ENCODE measurements at regions not wholly inside any gene's neighbourhood (a gene's known extent, or its start where the extent isn't known, plus 50 kb on each side); places are given as distances from the start of the nearest gene placed in this dataset.

- Histone ChIP-seq H3K4me1 (ENCODE audit: control insufficient read depth, insufficient read depth, low read length) (peaks cover 33% of the 10 kb centered on the region), H3K36me3 (ENCODE audit: control insufficient read depth in 2 of 2, insufficient read depth in 2 of 2, low read length in 2 of 2) (no peaks in the 10 kb centered on the region), H3K27me3 (ENCODE audit: control insufficient read depth in 1 of 2, insufficient read depth in 2 of 2, low read length in 2 of 2) (no peaks in the 10 kb centered on the region), H3K27ac (ENCODE audit: low read length) (no peak overlapping the region), H3K9ac (ENCODE audit: low read length in 2 of 2) (no peak overlapping the region), H3K4me3 (ENCODE audit: low read length in 2 of 2) (no peak overlapping the region), H3K9me3 (ENCODE audit: control insufficient read depth in 2 of 2, low read length in 2 of 2) (no peaks in the 10 kb centered on the region)
These were observed 434.2 kb upstream of the TPM1 start for GRCh38 chr15:62608369-62608768.

GRCh38 chr15:62610265-62610869, 432.2 kb upstream of the TPM1 start:
- no peaks in the 10 kb centered on the region for H3K9me3 ChIP-seq (ENCODE audit: control insufficient read depth in 2 of 2, low read length in 2 of 2)
- H3K4me3 ChIP-seq (ENCODE audit: low read length in 2 of 2), result peak overlapping the region; percentile 57
- H3K27ac ChIP-seq (ENCODE audit: low read length), result peak overlapping the region; percentile 50

GRCh38 chr15:62611002-62611401, 431.5 kb upstream of the TPM1 start:
- peak overlapping the region; percentile 50 for H3K27ac ChIP-seq (ENCODE audit: low read length)
- H3K27me3 ChIP-seq (ENCODE audit: control insufficient read depth in 1 of 2, insufficient read depth in 2 of 2, low read length in 2 of 2), result no peaks in the 10 kb centered on the region
- H3K36me3 ChIP-seq (ENCODE audit: control insufficient read depth in 2 of 2, insufficient read depth in 2 of 2, low read length in 2 of 2), result no peaks in the 10 kb centered on the region
- no peak overlapping the region for H3K9ac ChIP-seq (ENCODE audit: low read length in 2 of 2)
- H3K4me3 ChIP-seq (ENCODE audit: low read length in 2 of 2), result peak overlapping the region; percentile 57
- H3K9me3 ChIP-seq (ENCODE audit: control insufficient read depth in 2 of 2, low read length in 2 of 2), result no peaks in the 10 kb centered on the region
- peaks cover 27% of the 10 kb centered on the region for H3K4me1 ChIP-seq (ENCODE audit: control insufficient read depth, insufficient read depth, low read length)

More at GRCh38 chr15:62610265-62610869, 432.2 kb upstream of the TPM1 start:
- H3K9ac ChIP-seq (ENCODE audit: low read length in 2 of 2), result no peak overlapping the region
- H3K36me3 ChIP-seq (ENCODE audit: control insufficient read depth in 2 of 2, insufficient read depth in 2 of 2, low read length in 2 of 2), result no peaks in the 10 kb centered on the region
- H3K27me3 ChIP-seq (ENCODE audit: control insufficient read depth in 1 of 2, insufficient read depth in 2 of 2, low read length in 2 of 2), result no peaks in the 10 kb centered on the region
- peaks cover 27% of the 10 kb centered on the region for H3K4me1 ChIP-seq (ENCODE audit: control insufficient read depth, insufficient read depth, low read length)

- Histone ChIP-seq H3K4me1 (ENCODE audit: control insufficient read depth, insufficient read depth, low read length) (peaks cover 24% of the 10 kb centered on the region), H3K4me3 (ENCODE audit: low read length in 2 of 2) (no peak overlapping the region), H3K36me3 (ENCODE audit: control insufficient read depth in 2 of 2, insufficient read depth in 2 of 2, low read length in 2 of 2) (no peaks in the 10 kb centered on the region), H3K9me3 (ENCODE audit: control insufficient read depth in 2 of 2, low read length in 2 of 2) (no peaks in the 10 kb centered on the region), H3K9ac (ENCODE audit: low read length in 2 of 2) (no peak overlapping the region), H3K27ac (ENCODE audit: low read length) (no peak overlapping the region), H3K27me3 (ENCODE audit: control insufficient read depth in 1 of 2, insufficient read depth in 2 of 2, low read length in 2 of 2) (no peaks in the 10 kb centered on the region)
These were observed 430.3 kb upstream of the TPM1 start for GRCh38 chr15:62612183-62612733.

GRCh38 chr15:62612771-62613170, 429.8 kb upstream of the TPM1 start:
- Histone ChIP-seq H3K4me3 (ENCODE audit: low read length in 2 of 2) (no peak overlapping the region), H3K36me3 (ENCODE audit: control insufficient read depth in 2 of 2, insufficient read depth in 2 of 2, low read length in 2 of 2) (no peaks in the 10 kb centered on the region), H3K27ac (ENCODE audit: low read length) (no peak overlapping the region), H3K9me3 (ENCODE audit: control insufficient read depth in 2 of 2, low read length in 2 of 2) (no peaks in the 10 kb centered on the region), H3K9ac (ENCODE audit: low read length in 2 of 2) (no peak overlapping the region), H3K27me3 (ENCODE audit: control insufficient read depth in 1 of 2, insufficient read depth in 2 of 2, low read length in 2 of 2) (no peaks in the 10 kb centered on the region), H3K4me1 (ENCODE audit: control insufficient read depth, insufficient read depth, low read length) (peaks cover 25% of the 10 kb centered on the region)

- Histone ChIP-seq H3K4me1 (ENCODE audit: control insufficient read depth, insufficient read depth, low read length) (peaks cover 10% of the 10 kb centered on the region), H3K4me3 (ENCODE audit: low read length in 2 of 2) (no peak overlapping the region), H3K9ac (ENCODE audit: low read length in 2 of 2) (no peak overlapping the region), H3K27me3 (ENCODE audit: control insufficient read depth in 1 of 2, insufficient read depth in 2 of 2, low read length in 2 of 2) (no peaks in the 10 kb centered on the region), H3K9me3 (ENCODE audit: control insufficient read depth in 2 of 2, low read length in 2 of 2) (no peaks in the 10 kb centered on the region), H3K27ac (ENCODE audit: low read length) (no peak overlapping the region), H3K36me3 (ENCODE audit: control insufficient read depth in 2 of 2, insufficient read depth in 2 of 2, low read length in 2 of 2) (no peaks in the 10 kb centered on the region)
These were observed 425.8 kb upstream of the TPM1 start for GRCh38 chr15:62616746-62617145.

- H3K9ac ChIP-seq (ENCODE audit: low read length in 2 of 2), result no peak overlapping the region
- no peak overlapping the region for H3K27ac ChIP-seq (ENCODE audit: low read length)
These were observed 424.8 kb upstream of the TPM1 start for GRCh38 chr15:62617741-62618140.

GRCh38 chr15:62618432-62618831, 424.1 kb upstream of the TPM1 start:
- H3K9ac ChIP-seq (ENCODE audit: low read length in 2 of 2), result no peak overlapping the region
- no peaks in the 10 kb centered on the region for H3K36me3 ChIP-seq (ENCODE audit: control insufficient read depth in 2 of 2, insufficient read depth in 2 of 2, low read length in 2 of 2)
- no peaks in the 10 kb centered on the region for H3K27me3 ChIP-seq (ENCODE audit: control insufficient read depth in 1 of 2, insufficient read depth in 2 of 2, low read length in 2 of 2)
- peaks cover 10% of the 10 kb centered on the region for H3K4me1 ChIP-seq (ENCODE audit: control insufficient read depth, insufficient read depth, low read length)
- H3K4me3 ChIP-seq (ENCODE audit: low read length in 2 of 2), result no peak overlapping the region
- no peak overlapping the region for H3K27ac ChIP-seq (ENCODE audit: low read length)
- no peaks in the 10 kb centered on the region for H3K9me3 ChIP-seq (ENCODE audit: control insufficient read depth in 2 of 2, low read length in 2 of 2)

More at GRCh38 chr15:62617741-62618140, 424.8 kb upstream of the TPM1 start:
- H3K36me3 ChIP-seq (ENCODE audit: control insufficient read depth in 2 of 2, insufficient read depth in 2 of 2, low read length in 2 of 2), result no peaks in the 10 kb centered on the region
- no peaks in the 10 kb centered on the region for H3K27me3 ChIP-seq (ENCODE audit: control insufficient read depth in 1 of 2, insufficient read depth in 2 of 2, low read length in 2 of 2)
- H3K9me3 ChIP-seq (ENCODE audit: control insufficient read depth in 2 of 2, low read length in 2 of 2), result no peaks in the 10 kb centered on the region
- H3K4me3 ChIP-seq (ENCODE audit: low read length in 2 of 2), result no peak overlapping the region
- H3K4me1 ChIP-seq (ENCODE audit: control insufficient read depth, insufficient read depth, low read length), result peaks cover 10% of the 10 kb centered on the region

GRCh38 chr15:62618846-62619504, 423.6 kb upstream of the TPM1 start:
- H3K27me3 ChIP-seq (ENCODE audit: control insufficient read depth in 1 of 2, insufficient read depth in 2 of 2, low read length in 2 of 2), result no peaks in the 10 kb centered on the region
- peaks cover 10% of the 10 kb centered on the region for H3K4me1 ChIP-seq (ENCODE audit: control insufficient read depth, insufficient read depth, low read length)
- no peak overlapping the region for H3K27ac ChIP-seq (ENCODE audit: low read length)
- H3K4me3 ChIP-seq (ENCODE audit: low read length in 2 of 2), result no peak overlapping the region
- H3K9me3 ChIP-seq (ENCODE audit: control insufficient read depth in 2 of 2, low read length in 2 of 2), result no peaks in the 10 kb centered on the region
- H3K36me3 ChIP-seq (ENCODE audit: control insufficient read depth in 2 of 2, insufficient read depth in 2 of 2, low read length in 2 of 2), result no peaks in the 10 kb centered on the region
- H3K9ac ChIP-seq (ENCODE audit: low read length in 2 of 2), result no peak overlapping the region

- Histone ChIP-seq H3K27me3 (ENCODE audit: control insufficient read depth in 1 of 2, insufficient read depth in 2 of 2, low read length in 2 of 2) (no peaks in the 10 kb centered on the region), H3K4me1 (ENCODE audit: control insufficient read depth, insufficient read depth, low read length) (peaks cover 10% of the 10 kb centered on the region), H3K9ac (ENCODE audit: low read length in 2 of 2) (no peak overlapping the region), H3K9me3 (ENCODE audit: control insufficient read depth in 2 of 2, low read length in 2 of 2) (no peaks in the 10 kb centered on the region), H3K36me3 (ENCODE audit: control insufficient read depth in 2 of 2, insufficient read depth in 2 of 2, low read length in 2 of 2) (no peaks in the 10 kb centered on the region), H3K27ac (ENCODE audit: low read length) (no peak overlapping the region), H3K4me3 (ENCODE audit: low read length in 2 of 2) (no peak overlapping the region)
These were observed 423.0 kb upstream of the TPM1 start for GRCh38 chr15:62619526-62619925.

- Histone ChIP-seq H3K4me1 (ENCODE audit: control insufficient read depth, insufficient read depth, low read length) (peaks cover 11% of the 10 kb centered on the region), H3K27ac (ENCODE audit: low read length) (no peak overlapping the region), H3K4me3 (ENCODE audit: low read length in 2 of 2) (no peak overlapping the region), H3K9ac (ENCODE audit: low read length in 2 of 2) (no peak overlapping the region), H3K9me3 (ENCODE audit: control insufficient read depth in 2 of 2, low read length in 2 of 2) (no peaks in the 10 kb centered on the region), H3K36me3 (ENCODE audit: control insufficient read depth in 2 of 2, insufficient read depth in 2 of 2, low read length in 2 of 2) (no peaks in the 10 kb centered on the region), H3K27me3 (ENCODE audit: control insufficient read depth in 1 of 2, insufficient read depth in 2 of 2, low read length in 2 of 2) (no peaks in the 10 kb centered on the region)
These were observed 419.8 kb upstream of the TPM1 start for GRCh38 chr15:62622775-62623174.

Measured in stomach smooth muscle (tissue), 2 donors.